Panc1 (cell line): ENCODE measurements at regions not wholly inside any gene's neighbourhood (a gene's known extent, or its start where the extent isn't known, plus 50 kb on each side); places are given as distances from the start of the nearest gene placed in this dataset.

ENCODE experiments used
- POLR2AphosphoS5 ChIP-seq: IDR thresholded peaks from 2 replicates; pipeline ENCODE4 v1.6.1; 2012; ENCODE audit warnings: mild to moderate bottlenecking, low read depth, low read length, moderate library complexity
- SIN3A ChIP-seq: IDR thresholded peaks from 2 replicates; pipeline ENCODE4 v1.6.1; 2012; ENCODE audit warnings: low read depth, mild to moderate bottlenecking, low read length, moderate library complexity, borderline replicate concordance; ENCODE audit not compliant: insufficient read depth
- TCF7L2 ChIP-seq: IDR thresholded peaks from 2 replicates; pipeline ENCODE4 v1.6.1; 2011; ENCODE audit warnings: mild to moderate bottlenecking, low read depth, low read length, inconsistent platforms
- TF ChIP-seq, protein P1 (sequence below): fragments of 450-650 bp; IDR thresholded peaks from 2 replicates; pipeline ENCODE4 v1.5.1; 2017; ENCODE audit warnings: mild to moderate bottlenecking
- TF ChIP-seq, protein P2 (sequence below), 2 experiments: IDR thresholded peaks; 2 replicates each; pipeline ENCODE4 v1.6.1; 2011 to 2012; ENCODE audit warnings: low read depth in 2 of 2, control low read depth in 1 of 2, low read length in 1 of 2, mild to moderate bottlenecking in 1 of 2, moderate library complexity in 1 of 2; ENCODE audit not compliant: insufficient read depth in 1 of 2

DNA sequence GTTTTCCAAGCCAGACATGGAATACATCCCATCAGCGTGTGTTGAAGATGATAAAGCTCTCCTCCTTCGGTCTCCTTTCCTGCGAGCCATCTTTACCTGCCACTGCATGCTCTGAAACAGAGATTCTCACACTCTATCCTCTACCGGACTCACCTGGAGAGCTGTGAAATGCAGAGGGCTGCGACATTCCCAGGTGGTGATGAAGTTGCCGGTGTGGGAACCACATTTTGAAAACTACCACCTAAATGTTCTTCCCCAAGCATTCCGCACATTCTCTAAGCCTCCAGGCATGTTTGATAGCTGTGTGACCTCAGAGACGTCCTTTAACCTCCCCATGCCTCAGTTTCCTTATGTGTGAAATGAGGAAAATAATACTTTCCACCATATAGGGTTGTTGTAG lies 226.2 kb upstream of the RAB6C start:
- TF ChIP-seq, protein P1, sequence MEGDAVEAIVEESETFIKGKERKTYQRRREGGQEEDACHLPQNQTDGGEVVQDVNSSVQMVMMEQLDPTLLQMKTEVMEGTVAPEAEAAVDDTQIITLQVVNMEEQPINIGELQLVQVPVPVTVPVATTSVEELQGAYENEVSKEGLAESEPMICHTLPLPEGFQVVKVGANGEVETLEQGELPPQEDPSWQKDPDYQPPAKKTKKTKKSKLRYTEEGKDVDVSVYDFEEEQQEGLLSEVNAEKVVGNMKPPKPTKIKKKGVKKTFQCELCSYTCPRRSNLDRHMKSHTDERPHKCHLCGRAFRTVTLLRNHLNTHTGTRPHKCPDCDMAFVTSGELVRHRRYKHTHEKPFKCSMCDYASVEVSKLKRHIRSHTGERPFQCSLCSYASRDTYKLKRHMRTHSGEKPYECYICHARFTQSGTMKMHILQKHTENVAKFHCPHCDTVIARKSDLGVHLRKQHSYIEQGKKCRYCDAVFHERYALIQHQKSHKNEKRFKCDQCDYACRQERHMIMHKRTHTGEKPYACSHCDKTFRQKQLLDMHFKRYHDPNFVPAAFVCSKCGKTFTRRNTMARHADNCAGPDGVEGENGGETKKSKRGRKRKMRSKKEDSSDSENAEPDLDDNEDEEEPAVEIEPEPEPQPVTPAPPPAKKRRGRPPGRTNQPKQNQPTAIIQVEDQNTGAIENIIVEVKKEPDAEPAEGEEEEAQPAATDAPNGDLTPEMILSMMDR: no peak
- no peak for TF ChIP-seq POLR2AphosphoS5
- no peak for TF ChIP-seq TCF7L2
- no peak for TF ChIP-seq SIN3A
- TF ChIP-seq, protein P2, sequence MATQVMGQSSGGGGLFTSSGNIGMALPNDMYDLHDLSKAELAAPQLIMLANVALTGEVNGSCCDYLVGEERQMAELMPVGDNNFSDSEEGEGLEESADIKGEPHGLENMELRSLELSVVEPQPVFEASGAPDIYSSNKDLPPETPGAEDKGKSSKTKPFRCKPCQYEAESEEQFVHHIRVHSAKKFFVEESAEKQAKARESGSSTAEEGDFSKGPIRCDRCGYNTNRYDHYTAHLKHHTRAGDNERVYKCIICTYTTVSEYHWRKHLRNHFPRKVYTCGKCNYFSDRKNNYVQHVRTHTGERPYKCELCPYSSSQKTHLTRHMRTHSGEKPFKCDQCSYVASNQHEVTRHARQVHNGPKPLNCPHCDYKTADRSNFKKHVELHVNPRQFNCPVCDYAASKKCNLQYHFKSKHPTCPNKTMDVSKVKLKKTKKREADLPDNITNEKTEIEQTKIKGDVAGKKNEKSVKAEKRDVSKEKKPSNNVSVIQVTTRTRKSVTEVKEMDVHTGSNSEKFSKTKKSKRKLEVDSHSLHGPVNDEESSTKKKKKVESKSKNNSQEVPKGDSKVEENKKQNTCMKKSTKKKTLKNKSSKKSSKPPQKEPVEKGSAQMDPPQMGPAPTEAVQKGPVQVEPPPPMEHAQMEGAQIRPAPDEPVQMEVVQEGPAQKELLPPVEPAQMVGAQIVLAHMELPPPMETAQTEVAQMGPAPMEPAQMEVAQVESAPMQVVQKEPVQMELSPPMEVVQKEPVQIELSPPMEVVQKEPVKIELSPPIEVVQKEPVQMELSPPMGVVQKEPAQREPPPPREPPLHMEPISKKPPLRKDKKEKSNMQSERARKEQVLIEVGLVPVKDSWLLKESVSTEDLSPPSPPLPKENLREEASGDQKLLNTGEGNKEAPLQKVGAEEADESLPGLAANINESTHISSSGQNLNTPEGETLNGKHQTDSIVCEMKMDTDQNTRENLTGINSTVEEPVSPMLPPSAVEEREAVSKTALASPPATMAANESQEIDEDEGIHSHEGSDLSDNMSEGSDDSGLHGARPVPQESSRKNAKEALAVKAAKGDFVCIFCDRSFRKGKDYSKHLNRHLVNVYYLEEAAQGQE (IDR thresholded peaks at IDR 0.05; ENCODE audit: insufficient read depth in 1 of 2, low read depth in 2 of 2, low read length in 1 of 2): no peak
